Stomach (tissue), 8 donors: ENCODE measurements at regions not wholly inside any gene's neighbourhood (a gene's known extent, or its start where the extent isn't known, plus 50 kb on each side); places are given as distances from the start of the nearest gene placed in this dataset.

Experiments used
- DNase-seq, 2 donors: peaks; one replicate each; pipeline versions ENCODE4 v3.0.0 to v3.0.0-alpha.2; 2013 to 2019
- H3K27ac ChIP-seq, 5 donors: fragments of 200-600 bp in 4 of 5; sonication (generic) in 4 of 5; one replicate each; pipeline ENCODE4 v1.5.1; 2013 to 2019; ENCODE audit warnings: mild to moderate bottlenecking in 1 of 5, moderate library complexity in 1 of 5
- H3K27me3 ChIP-seq, 3 donors: fragments of 200-600 bp; sonication (generic); one replicate each; pipeline ENCODE4 v1.5.1; 2017 to 2019; ENCODE audit warnings: mixed run types in 1 of 3
- H3K36me3 ChIP-seq, 4 donors: fragments of 200-600 bp; sonication (generic); 1 replicate in 3 of 4; 2 replicates in 1 of 4; pipeline ENCODE4 v1.5.1; 2016 to 2019
- H3K4me1 ChIP-seq, 4 donors: fragments of 200-600 bp; sonication (generic); one replicate each; pipeline ENCODE4 v1.5.1; 2016 to 2019
- H3K4me3 ChIP-seq, 4 donors: fragments of 200-600 bp; sonication (generic) in 3 of 4; one replicate each; pipeline ENCODE4 v1.5.1; 2016 to 2019; ENCODE audit warnings: mild to moderate bottlenecking in 1 of 4
- H3K9me3 ChIP-seq, 4 donors: fragments of 200-600 bp; sonication (generic); one replicate each; pipeline ENCODE4 v1.5.1; 2016 to 2019
- EP300 ChIP-seq: sonication (generic); formaldehyde crosslinking; IDR thresholded peaks from one replicate; pipeline ENCODE4 v1.6.1; 2017; ENCODE audit warnings: antibody characterized with exemption
- POLR2A ChIP-seq, 4 donors: fragments of 450-650 bp; IDR thresholded peaks; one replicate each; pipeline ENCODE4 v1.6.1; 2016; ENCODE audit warnings: antibody characterized with exemption in 4 of 4, control low read depth in 2 of 4, mild to moderate bottlenecking in 1 of 4, moderate library complexity in 1 of 4
- POLR2AphosphoS5 ChIP-seq, 3 donors: sonication (generic); formaldehyde crosslinking; IDR thresholded peaks; one replicate each; pipeline ENCODE4 v1.6.1; 2016; ENCODE audit warnings: antibody characterized with exemption in 3 of 3
- WGBS, 5 donors: extraction: QIAGEN DNeasy Blood & Tissue Kit in 3 of 5; methylation state at CpG; one replicate each; pipeline versions ENCODE4 v1.1.5 to v1.1.7; 2013 to 2018; 5-methylcytosine and 5-hydroxymethylcytosine counted together
- intact Hi-C: fragments of 100-400 bp; cut with DNase I; formaldehyde crosslinking; loops from one replicate; pipeline ENCODE4 v1.15.1; 2023; ENCODE audit warnings: low total_unique reads
- TF ChIP-seq, protein P1 (sequence below), 7 experiments: fragments of 450-650 bp in 4 of 7; fragments of 200-600 bp in 3 of 7; sonication (generic) in 3 of 7; IDR thresholded peaks; one replicate each; pipeline ENCODE4 v1.5.1; 2016 to 2019; ENCODE audit warnings: antibody characterized with exemption in 7 of 7, control low read depth in 2 of 7, mild to moderate bottlenecking in 1 of 7
- donor health status: healthy with polysubstance abuse.
- donor health status: Bipolar disorder and iron deficiency.
- donor health status: healthy.

DNA sequence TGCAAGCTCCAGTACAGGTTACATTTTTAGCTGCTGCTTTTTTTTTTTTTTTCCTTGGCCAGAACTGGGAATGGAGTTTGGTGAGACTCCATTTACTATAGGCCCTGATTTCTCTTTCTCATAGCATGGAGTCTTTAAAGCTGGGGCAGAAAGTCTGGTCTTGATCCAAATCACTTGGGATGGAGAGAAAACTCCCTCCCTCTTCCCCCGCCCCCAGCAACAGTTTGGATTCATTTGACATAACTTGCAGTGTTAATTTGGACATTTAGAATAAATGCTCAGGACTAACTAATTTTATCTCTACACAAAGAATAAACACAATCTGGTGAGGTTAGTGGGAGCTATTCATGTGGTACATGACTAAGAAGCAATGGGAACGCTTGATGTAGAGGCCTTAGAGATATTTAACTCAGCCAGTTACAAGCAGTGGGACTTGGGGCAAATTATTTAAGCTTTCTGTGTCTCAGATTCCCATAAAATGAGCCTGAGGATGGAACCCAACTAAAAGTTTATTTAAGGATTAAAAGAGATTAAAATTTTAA, 107.3 kb upstream of the ARHGAP5 start:
- intact Hi-C loops: no loop called here
- Histone ChIP-seq H3K27ac (no peak overlapping the region), H3K9me3 (peaks cover 3 to 21% (median 15%) of the 10 kb centered on the region in 4 donors), H3K27me3 (no peaks in the 10 kb centered on the region), H3K4me1 (no peaks in the 10 kb centered on the region), H3K36me3 (no peaks in the 10 kb centered on the region), H3K4me3 (no peak overlapping the region)
- 67 to 81% (median 77%) methylated on average over 2 of the region's 2 CpGs for WGBS, 5 donors
- TF ChIP-seq EP300 (no peak), POLR2A (IDR thresholded peaks at IDR 0.05) (no peak), POLR2AphosphoS5 (IDR thresholded peaks at IDR 0.05) (no peak)
- DNase-seq: no peak

DNA sequence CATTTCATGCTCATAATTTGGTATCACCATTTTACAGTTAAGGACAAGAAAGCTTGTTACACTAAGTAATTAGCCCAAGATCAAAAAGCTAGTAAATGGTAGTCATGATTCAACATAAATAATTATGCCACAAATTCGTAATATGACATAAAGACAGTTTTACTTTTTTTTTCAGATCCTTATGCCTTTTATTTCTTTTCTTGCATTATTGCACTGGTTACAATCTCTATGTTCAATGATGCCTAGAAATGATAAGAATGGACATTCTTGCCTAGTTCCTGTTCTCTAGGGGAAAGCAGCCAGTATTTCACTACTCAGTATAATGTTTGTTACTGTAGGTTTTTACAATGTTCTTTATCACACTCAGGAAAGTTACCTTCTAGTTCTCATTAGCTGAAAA, 106.4 kb upstream of the ARHGAP5 start:
- H3K4me1 ChIP-seq: no peaks in the 10 kb centered on the region
- no peak overlapping the region for H3K4me3 ChIP-seq
- 86 to 99% (median 89%) methylated on average over 1 of the region's 1 CpG for WGBS, 5 donors
- no peaks in the 10 kb centered on the region for H3K36me3 ChIP-seq
- TF ChIP-seq, protein P1, sequence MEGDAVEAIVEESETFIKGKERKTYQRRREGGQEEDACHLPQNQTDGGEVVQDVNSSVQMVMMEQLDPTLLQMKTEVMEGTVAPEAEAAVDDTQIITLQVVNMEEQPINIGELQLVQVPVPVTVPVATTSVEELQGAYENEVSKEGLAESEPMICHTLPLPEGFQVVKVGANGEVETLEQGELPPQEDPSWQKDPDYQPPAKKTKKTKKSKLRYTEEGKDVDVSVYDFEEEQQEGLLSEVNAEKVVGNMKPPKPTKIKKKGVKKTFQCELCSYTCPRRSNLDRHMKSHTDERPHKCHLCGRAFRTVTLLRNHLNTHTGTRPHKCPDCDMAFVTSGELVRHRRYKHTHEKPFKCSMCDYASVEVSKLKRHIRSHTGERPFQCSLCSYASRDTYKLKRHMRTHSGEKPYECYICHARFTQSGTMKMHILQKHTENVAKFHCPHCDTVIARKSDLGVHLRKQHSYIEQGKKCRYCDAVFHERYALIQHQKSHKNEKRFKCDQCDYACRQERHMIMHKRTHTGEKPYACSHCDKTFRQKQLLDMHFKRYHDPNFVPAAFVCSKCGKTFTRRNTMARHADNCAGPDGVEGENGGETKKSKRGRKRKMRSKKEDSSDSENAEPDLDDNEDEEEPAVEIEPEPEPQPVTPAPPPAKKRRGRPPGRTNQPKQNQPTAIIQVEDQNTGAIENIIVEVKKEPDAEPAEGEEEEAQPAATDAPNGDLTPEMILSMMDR (IDR thresholded peaks at IDR 0.05): no peak
- no peak for TF ChIP-seq EP300
- TF ChIP-seq POLR2A (IDR thresholded peaks at IDR 0.05): no peak
- no peak for TF ChIP-seq POLR2AphosphoS5 (IDR thresholded peaks at IDR 0.05)
- no peaks in the 10 kb centered on the region for H3K27me3 ChIP-seq
- intact Hi-C loops: no loop called here
- no peak for DNase-seq
- H3K9me3 ChIP-seq: peaks cover 3 to 25% (median 19%) of the 10 kb centered on the region in 4 donors
- H3K27ac ChIP-seq: no peak overlapping the region

DNA sequence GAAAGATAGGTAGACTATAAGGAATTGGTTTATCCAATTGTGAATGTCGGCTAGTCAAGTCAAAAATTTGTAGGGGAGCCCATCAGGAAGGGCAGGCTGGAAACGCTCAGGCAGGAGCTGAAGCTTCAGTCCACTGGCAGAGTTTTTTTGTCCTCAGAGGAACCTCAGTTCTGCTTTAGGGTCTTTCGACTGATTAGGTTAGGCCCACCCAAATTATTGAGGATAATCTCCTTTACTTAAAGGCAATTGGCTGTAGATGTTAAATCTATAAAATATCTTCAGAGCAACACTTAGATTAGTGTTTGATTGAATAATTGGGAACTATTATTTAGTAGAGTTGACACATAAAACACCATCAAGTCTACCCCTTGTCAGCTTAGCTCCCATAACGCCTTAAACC, 105.5 kb upstream of the ARHGAP5 start:
- Histone ChIP-seq H3K4me1 (no peaks in the 10 kb centered on the region), H3K36me3 (no peaks in the 10 kb centered on the region), H3K9me3 (peaks cover 3 to 25% (median 19%) of the 10 kb centered on the region in 4 donors), H3K27ac (no peak overlapping the region), H3K27me3 (no peaks in the 10 kb centered on the region), H3K4me3 (no peak overlapping the region)
- intact Hi-C loops: no loop called here
- DNase-seq: no peak
- 85 to 91% (median 90%) methylated on average over 4 of the region's 4 CpGs for WGBS, 5 donors
- TF ChIP-seq POLR2AphosphoS5 (IDR thresholded peaks at IDR 0.05): no peak
- no peak for TF ChIP-seq POLR2A (IDR thresholded peaks at IDR 0.05)
- no peak for TF ChIP-seq EP300
- TF ChIP-seq, protein P1 (IDR thresholded peaks at IDR 0.05): no peak

DNA sequence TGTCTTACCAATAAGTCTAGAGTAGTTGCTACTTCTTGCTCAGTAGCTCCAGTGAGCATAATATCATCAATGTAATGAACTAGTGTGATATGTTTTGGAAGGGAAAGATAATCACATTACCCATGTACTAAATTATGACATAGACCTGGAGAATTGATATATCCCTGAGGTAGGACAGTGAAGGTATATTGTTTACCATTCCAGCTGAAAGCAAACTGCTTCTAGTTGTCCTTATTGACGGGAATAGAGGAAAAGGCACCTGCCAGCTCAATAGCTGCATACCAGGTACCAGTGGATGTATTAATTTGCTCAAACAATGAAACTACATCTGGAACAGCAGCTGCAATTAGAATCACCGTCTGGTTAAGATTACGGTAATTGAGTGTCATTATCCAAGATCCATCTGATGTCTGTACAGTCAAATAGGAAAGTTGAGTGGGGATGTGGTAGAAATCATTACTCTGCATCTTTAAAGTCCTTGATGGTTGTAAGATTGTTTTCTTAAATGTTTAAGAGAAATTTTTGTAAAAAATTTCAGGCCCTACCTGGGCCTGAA, 100.0 kb upstream of the ARHGAP5 start:
- Histone ChIP-seq H3K4me3 (no peak overlapping the region), H3K9me3 (peaks cover 0 to 21% (median 19%) of the 10 kb centered on the region in 4 donors), H3K27ac (no peak overlapping the region), H3K36me3 (no peaks in the 10 kb centered on the region), H3K27me3 (no peaks in the 10 kb centered on the region), H3K4me1 (no peaks in the 10 kb centered on the region)
- intact Hi-C loops: no loop called here
- no peak for TF ChIP-seq EP300
- no peak for TF ChIP-seq POLR2AphosphoS5 (IDR thresholded peaks at IDR 0.05)
- TF ChIP-seq, protein P1 (IDR thresholded peaks at IDR 0.05): no peak
- no peak for TF ChIP-seq POLR2A (IDR thresholded peaks at IDR 0.05)
- 80 to 93% (median 92%) methylated on average over 3 of the region's 3 CpGs for WGBS, 5 donors
- no peak for DNase-seq

DNA sequence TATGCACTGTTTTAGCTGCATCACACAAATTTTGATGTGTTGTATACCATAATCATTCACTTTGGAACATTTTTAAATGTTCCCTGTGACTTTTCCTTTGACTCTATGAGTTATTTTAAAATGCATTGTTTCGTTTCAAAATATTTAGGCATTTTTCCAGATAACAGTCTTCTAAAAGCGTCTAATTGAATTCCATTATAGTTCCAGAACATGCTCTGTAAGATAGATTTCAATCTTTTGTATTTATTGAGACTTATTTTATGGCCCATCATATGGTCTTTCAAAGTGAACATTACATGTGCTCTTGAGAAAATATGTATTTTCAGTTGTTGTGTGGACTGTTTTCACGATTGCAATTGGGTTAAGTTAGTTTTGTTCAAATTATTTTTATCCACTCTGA, 98.7 kb upstream of the ARHGAP5 start:
- DNase-seq: no peak
- Histone ChIP-seq H3K27me3 (no peaks in the 10 kb centered on the region), H3K36me3 (no peaks in the 10 kb centered on the region), H3K4me3 (no peak overlapping the region), H3K9me3 (peaks cover 0 to 33% (median 25%) of the 10 kb centered on the region in 4 donors), H3K4me1 (no peaks in the 10 kb centered on the region), H3K27ac (no peak overlapping the region)
- intact Hi-C loops: no loop called here
- WGBS, 5 donors: 61 to 74% (median 66%) methylated on average over 3 of the region's 3 CpGs
- TF ChIP-seq EP300 (no peak), POLR2AphosphoS5 (IDR thresholded peaks at IDR 0.05) (no peak), POLR2A (IDR thresholded peaks at IDR 0.05) (no peak)
- TF ChIP-seq, protein P1 (IDR thresholded peaks at IDR 0.05): no peak
